ENCODE measurements at regions not wholly inside any gene's neighbourhood (a gene's known extent, or its start where the extent isn't known, plus 50 kb on each side); places are given as distances from the start of the nearest gene placed in this dataset.
"Not testable (repeated sequence)": the region's sequence is repeated elsewhere in the genome, so short reads cannot be mapped to it uniquely, and the experiment has no call there.

- H3K4me3 ChIP-seq (ENCODE audit: low read depth in 1 of 2, low read length in 2 of 2) = no peak overlapping the region
- peaks cover 13% of the 10 kb centered on the region for H3K4me1 ChIP-seq (ENCODE audit: insufficient read depth, low read length)
- H3K9ac ChIP-seq (ENCODE audit: low read length) = no peak overlapping the region
- H3K27ac ChIP-seq (ENCODE audit: low read depth, low read length) = no peak overlapping the region
- H3K36me3 ChIP-seq (ENCODE audit: insufficient read depth, low read length) = no peaks in the 10 kb centered on the region
- no peaks in the 10 kb centered on the region for H3K27me3 ChIP-seq (ENCODE audit: control insufficient read depth in 1 of 2, insufficient read depth in 2 of 2, low read length in 2 of 2)
- no peaks in the 10 kb centered on the region for H3K9me3 ChIP-seq (ENCODE audit: low read length)
Observed at GRCh38 chr10:44284198-44285084, 100.5 kb downstream of the CXCL12 start.

- no peaks in the 10 kb centered on the region for H3K9me3 ChIP-seq (ENCODE audit: low read length)
- no peak overlapping the region for H3K27ac ChIP-seq (ENCODE audit: low read depth, low read length)
- no peaks in the 10 kb centered on the region for H3K27me3 ChIP-seq (ENCODE audit: control insufficient read depth in 1 of 2, insufficient read depth in 2 of 2, low read length in 2 of 2)
- H3K4me1 ChIP-seq (ENCODE audit: insufficient read depth, low read length) = peaks cover 13% of the 10 kb centered on the region
- no peak overlapping the region for H3K9ac ChIP-seq (ENCODE audit: low read length)
- no peaks in the 10 kb centered on the region for H3K36me3 ChIP-seq (ENCODE audit: insufficient read depth, low read length)
- H3K4me3 ChIP-seq (ENCODE audit: low read depth in 1 of 2, low read length in 2 of 2) = no peak overlapping the region
Observed at GRCh38 chr10:44282626-44283300, 102.1 kb downstream of the CXCL12 start.

- H3K4me3 ChIP-seq (ENCODE audit: low read depth in 1 of 2, low read length in 2 of 2) = no peak overlapping the region
- H3K9me3 ChIP-seq (ENCODE audit: low read length) = no peaks in the 10 kb centered on the region
- H3K4me1 ChIP-seq (ENCODE audit: insufficient read depth, low read length) = peaks cover 13% of the 10 kb centered on the region
- H3K27me3 ChIP-seq (ENCODE audit: control insufficient read depth in 1 of 2, insufficient read depth in 2 of 2, low read length in 2 of 2) = no peaks in the 10 kb centered on the region
- H3K9ac ChIP-seq (ENCODE audit: low read length) = no peak overlapping the region
- H3K36me3 ChIP-seq (ENCODE audit: insufficient read depth, low read length) = no peaks in the 10 kb centered on the region
- no peak overlapping the region for H3K27ac ChIP-seq (ENCODE audit: low read depth, low read length)
Observed at GRCh38 chr10:44281662-44282061, 103.2 kb downstream of the CXCL12 start.

GRCh38 chr10:44281089-44281613 lies 103.7 kb downstream of the CXCL12 start:
- H3K27ac ChIP-seq (ENCODE audit: low read depth, low read length) = no peak overlapping the region
- no peaks in the 10 kb centered on the region for H3K27me3 ChIP-seq (ENCODE audit: control insufficient read depth in 1 of 2, insufficient read depth in 2 of 2, low read length in 2 of 2)
- no peaks in the 10 kb centered on the region for H3K36me3 ChIP-seq (ENCODE audit: insufficient read depth, low read length)
- peak overlapping the region in 1 of 2 donors; percentile 13 for H3K4me3 ChIP-seq (ENCODE audit: low read depth in 1 of 2, low read length in 2 of 2)
- H3K9ac ChIP-seq (ENCODE audit: low read length) = no peak overlapping the region
- no peaks in the 10 kb centered on the region for H3K9me3 ChIP-seq (ENCODE audit: low read length)
- H3K4me1 ChIP-seq (ENCODE audit: insufficient read depth, low read length) = peaks cover 13% of the 10 kb centered on the region

- peak overlapping the region in 1 of 2 donors; percentile 13 for H3K4me3 ChIP-seq (ENCODE audit: low read depth in 1 of 2, low read length in 2 of 2)
- H3K36me3 ChIP-seq (ENCODE audit: insufficient read depth, low read length) = no peaks in the 10 kb centered on the region
- no peak overlapping the region for H3K27ac ChIP-seq (ENCODE audit: low read depth, low read length)
- no peaks in the 10 kb centered on the region for H3K27me3 ChIP-seq (ENCODE audit: control insufficient read depth in 1 of 2, insufficient read depth in 2 of 2, low read length in 2 of 2)
- no peaks in the 10 kb centered on the region for H3K9me3 ChIP-seq (ENCODE audit: low read length)
- no peak overlapping the region for H3K9ac ChIP-seq (ENCODE audit: low read length)
- H3K4me1 ChIP-seq (ENCODE audit: insufficient read depth, low read length) = peaks cover 13% of the 10 kb centered on the region
Observed at GRCh38 chr10:44280226-44281014, 104.5 kb downstream of the CXCL12 start.

GRCh38 chr10:44279426-44280126 lies 105.3 kb downstream of the CXCL12 start:
- Histone ChIP-seq H3K4me3 (ENCODE audit: low read depth in 1 of 2, low read length in 2 of 2) (no peak overlapping the region), H3K27ac (ENCODE audit: low read depth, low read length) (no peak overlapping the region), H3K4me1 (ENCODE audit: insufficient read depth, low read length) (peaks cover 13% of the 10 kb centered on the region), H3K9ac (ENCODE audit: low read length) (no peak overlapping the region), H3K9me3 (ENCODE audit: low read length) (no peaks in the 10 kb centered on the region), H3K36me3 (ENCODE audit: insufficient read depth, low read length) (no peaks in the 10 kb centered on the region), H3K27me3 (ENCODE audit: control insufficient read depth in 1 of 2, insufficient read depth in 2 of 2, low read length in 2 of 2) (no peaks in the 10 kb centered on the region)

GRCh38 chr10:44278837-44279324 lies 106.0 kb downstream of the CXCL12 start:
- Histone ChIP-seq H3K27me3 (ENCODE audit: control insufficient read depth in 1 of 2, insufficient read depth in 2 of 2, low read length in 2 of 2) (no peaks in the 10 kb centered on the region), H3K9me3 (ENCODE audit: low read length) (no peaks in the 10 kb centered on the region), H3K4me3 (ENCODE audit: low read depth in 1 of 2, low read length in 2 of 2) (no peak overlapping the region), H3K9ac (ENCODE audit: low read length) (no peak overlapping the region), H3K4me1 (ENCODE audit: insufficient read depth, low read length) (peaks cover 13% of the 10 kb centered on the region), H3K27ac (ENCODE audit: low read depth, low read length) (no peak overlapping the region), H3K36me3 (ENCODE audit: insufficient read depth, low read length) (no peaks in the 10 kb centered on the region)

- not testable (repeated sequence) for H3K27me3 ChIP-seq (ENCODE audit: control insufficient read depth in 1 of 2, insufficient read depth in 2 of 2, low read length in 2 of 2); H3K4me1 ChIP-seq (ENCODE audit: insufficient read depth, low read length); H3K9me3 ChIP-seq (ENCODE audit: low read length); H3K4me3 ChIP-seq (ENCODE audit: low read depth in 1 of 2, low read length in 2 of 2); H3K9ac ChIP-seq (ENCODE audit: low read length); H3K36me3 ChIP-seq (ENCODE audit: insufficient read depth, low read length); H3K27ac ChIP-seq (ENCODE audit: low read depth, low read length)
Observed at GRCh38 chr10:44268435-44268948, 116.4 kb downstream of the CXCL12 start.

- no peaks in the 10 kb centered on the region for H3K36me3 ChIP-seq (ENCODE audit: insufficient read depth, low read length)
- H3K9ac ChIP-seq (ENCODE audit: low read length) = no peak overlapping the region
- no peaks in the 10 kb centered on the region for H3K9me3 ChIP-seq (ENCODE audit: low read length)
Observed at GRCh38 chr10:44267007-44267406, 117.9 kb downstream of the CXCL12 start.

GRCh38 chr10:44264244-44264643 lies 120.7 kb downstream of the CXCL12 start:
- H3K27ac ChIP-seq (ENCODE audit: low read depth, low read length) = no peak overlapping the region
- H3K4me3 ChIP-seq (ENCODE audit: low read depth in 1 of 2, low read length in 2 of 2) = peak overlapping the region in 1 of 2 donors; percentile 3
- H3K4me1 ChIP-seq (ENCODE audit: insufficient read depth, low read length) = peaks cover 36% of the 10 kb centered on the region
- no peaks in the 10 kb centered on the region for H3K9me3 ChIP-seq (ENCODE audit: low read length)
- no peaks in the 10 kb centered on the region for H3K27me3 ChIP-seq (ENCODE audit: control insufficient read depth in 1 of 2, insufficient read depth in 2 of 2, low read length in 2 of 2)
- no peaks in the 10 kb centered on the region for H3K36me3 ChIP-seq (ENCODE audit: insufficient read depth, low read length)
- no peak overlapping the region for H3K9ac ChIP-seq (ENCODE audit: low read length)

More at GRCh38 chr10:44267007-44267406, 117.9 kb downstream of the CXCL12 start:
- Histone ChIP-seq H3K27ac (ENCODE audit: low read depth, low read length) (no peak overlapping the region), H3K4me3 (ENCODE audit: low read depth in 1 of 2, low read length in 2 of 2) (no peak overlapping the region), H3K4me1 (ENCODE audit: insufficient read depth, low read length) (peaks cover 23% of the 10 kb centered on the region), H3K27me3 (ENCODE audit: control insufficient read depth in 1 of 2, insufficient read depth in 2 of 2, low read length in 2 of 2) (no peaks in the 10 kb centered on the region)
